Neural progenitor cell (in vitro differentiated cells): ENCODE measurements at regions not wholly inside any gene's neighbourhood (a gene's known extent, or its start where the extent isn't known, plus 50 kb on each side); places are given as distances from the start of the nearest gene placed in this dataset.

Experiments
- EZH2 ChIP-seq: fragments of 200-600 bp; sonication (generic); IDR thresholded peaks from 2 replicates; pipeline ENCODE4 v1.6.1; 2017; ENCODE audit warnings: antibody characterized with exemption, mild to moderate bottlenecking, moderate library complexity
- TF ChIP-seq, protein P1 (sequence below): fragments of 200-600 bp; sonication (generic); IDR thresholded peaks from 2 replicates; pipeline ENCODE4 v1.5.1; 2017; ENCODE audit warnings: antibody characterized with exemption, mild to moderate bottlenecking

DNA sequence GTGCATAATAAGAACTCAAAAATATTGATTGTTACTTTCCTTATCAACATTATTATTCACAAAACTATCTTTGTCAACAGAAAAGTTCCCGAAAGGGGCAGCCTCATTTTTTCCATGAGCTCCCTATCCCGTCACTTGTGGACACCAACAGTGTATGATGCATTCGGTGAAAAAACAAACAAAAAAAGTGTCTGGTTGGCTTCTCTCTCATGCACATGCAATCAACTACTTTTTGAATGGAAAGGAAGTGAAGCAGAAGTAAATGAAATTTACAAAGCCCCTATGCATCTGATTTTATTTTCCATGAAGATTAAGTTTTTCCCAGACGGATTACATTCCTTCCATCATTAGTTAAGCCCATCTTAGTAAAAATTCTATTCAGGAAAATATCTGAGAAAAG is 526.9 kb downstream of the RFC3 start:
- TF ChIP-seq, protein P1, sequence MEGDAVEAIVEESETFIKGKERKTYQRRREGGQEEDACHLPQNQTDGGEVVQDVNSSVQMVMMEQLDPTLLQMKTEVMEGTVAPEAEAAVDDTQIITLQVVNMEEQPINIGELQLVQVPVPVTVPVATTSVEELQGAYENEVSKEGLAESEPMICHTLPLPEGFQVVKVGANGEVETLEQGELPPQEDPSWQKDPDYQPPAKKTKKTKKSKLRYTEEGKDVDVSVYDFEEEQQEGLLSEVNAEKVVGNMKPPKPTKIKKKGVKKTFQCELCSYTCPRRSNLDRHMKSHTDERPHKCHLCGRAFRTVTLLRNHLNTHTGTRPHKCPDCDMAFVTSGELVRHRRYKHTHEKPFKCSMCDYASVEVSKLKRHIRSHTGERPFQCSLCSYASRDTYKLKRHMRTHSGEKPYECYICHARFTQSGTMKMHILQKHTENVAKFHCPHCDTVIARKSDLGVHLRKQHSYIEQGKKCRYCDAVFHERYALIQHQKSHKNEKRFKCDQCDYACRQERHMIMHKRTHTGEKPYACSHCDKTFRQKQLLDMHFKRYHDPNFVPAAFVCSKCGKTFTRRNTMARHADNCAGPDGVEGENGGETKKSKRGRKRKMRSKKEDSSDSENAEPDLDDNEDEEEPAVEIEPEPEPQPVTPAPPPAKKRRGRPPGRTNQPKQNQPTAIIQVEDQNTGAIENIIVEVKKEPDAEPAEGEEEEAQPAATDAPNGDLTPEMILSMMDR = no peak
- no peak for TF ChIP-seq EZH2
